GM21737 (cell line): ENCODE measurements at regions not wholly inside any gene's neighbourhood (a gene's known extent, or its start where the extent isn't known, plus 50 kb on each side); places are given as distances from the start of the nearest gene placed in this dataset.

ENCODE experiments used
- ATAC-seq: cut with Tn5 transposase; IDR thresholded peaks from one replicate; pipeline ENCODE4 v1.9.1; 2021; ENCODE audit warnings: mild to moderate bottlenecking, moderate library complexity; ENCODE audit not compliant: unreplicated experiment

DNA sequence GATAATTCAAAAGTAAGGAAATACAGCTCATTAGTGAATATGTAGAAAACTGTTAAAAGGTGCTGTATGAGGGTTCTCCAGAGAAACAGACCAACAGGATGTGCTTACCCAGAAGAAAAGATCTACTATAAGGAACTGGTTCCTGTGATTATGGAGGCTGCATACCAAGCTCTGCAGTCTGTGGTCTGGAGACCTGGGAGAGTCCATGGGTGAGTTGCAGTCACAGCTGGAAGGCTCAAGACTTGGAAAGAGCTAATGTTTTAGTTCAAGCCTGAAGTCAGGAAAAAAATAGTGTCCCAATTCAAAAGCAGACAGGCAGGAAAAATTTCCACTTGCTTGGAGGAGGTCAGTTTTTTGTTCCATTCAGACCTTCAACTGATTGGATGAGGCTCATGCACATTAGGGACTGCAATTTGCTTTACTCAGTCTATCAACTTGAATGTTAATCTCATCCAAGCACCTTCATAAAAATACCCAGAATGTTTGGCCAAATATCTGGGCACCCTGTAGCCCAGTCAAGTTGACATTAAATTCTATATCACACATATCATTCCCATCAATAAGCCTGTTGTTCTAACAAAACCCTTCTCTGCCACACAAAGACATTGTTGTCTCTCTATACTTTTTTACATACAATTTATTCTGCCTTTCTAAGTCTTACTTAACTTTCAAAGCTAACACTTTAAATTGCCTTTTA lies 197.9 kb upstream of the KLF6 start:
- no peak for ATAC-seq

DNA sequence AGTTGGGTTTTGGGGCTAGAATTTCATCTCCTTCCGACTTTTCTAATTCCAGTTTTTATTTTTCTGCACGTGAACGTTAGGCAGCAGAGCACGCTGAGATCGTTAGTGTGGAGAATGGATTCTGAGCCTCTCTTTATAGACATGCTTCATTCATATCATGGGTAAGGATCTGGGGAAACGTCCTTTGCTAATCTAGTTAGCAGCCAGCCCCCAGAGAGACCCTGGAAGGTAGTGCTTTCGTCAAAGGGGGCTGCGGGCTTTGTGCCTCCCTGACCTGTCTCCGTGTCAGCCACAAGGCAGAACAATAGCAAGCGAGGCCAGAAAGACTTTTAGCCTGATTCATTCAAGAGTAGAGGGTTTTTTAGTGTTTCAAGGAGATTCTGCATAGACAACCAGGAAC lies 196.3 kb upstream of the KLF6 start:
- ATAC-seq, result no peak

DNA sequence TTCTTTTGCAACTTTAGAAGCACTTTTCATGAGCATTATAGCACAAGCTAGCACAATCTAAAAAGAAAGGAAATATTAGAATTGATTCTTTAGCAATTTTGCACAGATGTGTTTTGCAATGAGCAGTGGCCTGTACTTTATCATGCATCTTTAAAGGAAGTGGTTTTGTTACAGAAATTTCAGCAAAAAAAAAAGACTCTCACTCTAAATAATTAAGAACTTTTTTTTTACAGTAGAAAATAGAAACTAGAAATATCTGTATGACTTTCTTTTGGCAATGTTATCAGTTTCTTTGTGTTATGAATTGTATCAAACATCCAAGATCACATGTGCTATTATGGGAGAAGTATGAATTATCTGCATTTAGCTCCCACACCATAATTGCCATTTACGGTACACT lies 195.7 kb upstream of the KLF6 start:
- ATAC-seq, result no peak

GRCh38 chr10:3980144-3980543 lies 195.1 kb upstream of the KLF6 start:
- ATAC-seq, result no peak

GRCh38 chr10:3978761-3979160 lies 193.8 kb upstream of the KLF6 start:
- ATAC-seq, result no peak

DNA sequence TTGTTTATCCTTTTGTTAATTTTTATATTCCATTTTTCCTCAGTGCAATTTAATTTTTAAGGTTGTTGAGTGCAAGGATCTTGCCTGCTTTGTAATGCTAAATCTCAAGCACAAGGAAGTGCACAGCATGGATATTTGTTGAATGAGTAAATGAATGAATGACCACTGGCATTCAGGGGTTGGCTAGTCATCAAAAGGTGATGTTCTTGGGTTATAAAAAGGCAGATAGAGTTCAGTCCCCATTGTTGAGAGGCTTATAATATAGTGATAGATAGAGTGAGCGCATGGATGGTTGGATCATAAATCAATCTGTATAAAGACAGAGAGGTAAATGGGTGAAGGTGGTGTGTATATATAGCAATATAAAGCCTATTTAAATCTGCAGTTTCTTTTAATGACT lies 193.2 kb upstream of the KLF6 start:
- ATAC-seq, result no peak

DNA sequence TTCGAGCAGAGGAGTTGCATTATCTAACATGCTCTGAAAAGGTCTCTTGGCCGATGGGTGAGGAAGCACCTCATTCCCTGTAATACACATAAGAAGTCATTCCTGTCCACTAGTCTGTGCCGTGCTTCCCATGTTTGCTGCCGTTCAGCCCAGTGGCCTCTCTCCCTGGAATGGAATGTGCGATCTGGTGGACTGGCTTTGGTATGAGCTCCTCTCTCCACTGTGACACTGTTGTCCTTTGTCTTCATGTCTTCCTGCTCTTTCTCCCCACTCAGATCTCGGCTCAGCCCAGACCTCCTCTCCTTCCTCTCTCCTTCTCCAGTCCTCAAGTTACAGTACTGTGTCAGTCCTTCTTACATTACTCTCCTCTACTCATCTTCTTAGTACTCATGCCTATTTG lies 192.8 kb upstream of the KLF6 start:
- ATAC-seq, result no peak

DNA sequence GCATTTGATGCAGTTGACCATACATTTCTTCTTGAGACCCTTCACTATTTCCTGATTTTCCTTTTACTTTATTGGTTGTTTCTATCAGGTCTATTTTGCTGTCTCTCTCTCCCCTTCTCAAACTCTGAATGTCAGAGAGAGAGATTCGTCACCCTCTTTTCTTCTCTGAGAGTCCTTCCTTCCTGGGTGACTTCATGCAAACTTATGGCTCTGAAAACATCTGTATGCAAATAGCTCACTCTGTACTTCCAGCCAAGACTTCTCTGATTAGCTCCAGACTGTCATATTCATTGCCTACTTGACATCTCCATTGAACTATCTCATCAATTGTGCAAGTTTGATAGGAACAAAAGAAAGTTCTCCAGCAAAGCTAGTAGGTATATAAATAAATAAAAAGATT lies 191.7 kb upstream of the KLF6 start:
- ATAC-seq, result no peak

DNA sequence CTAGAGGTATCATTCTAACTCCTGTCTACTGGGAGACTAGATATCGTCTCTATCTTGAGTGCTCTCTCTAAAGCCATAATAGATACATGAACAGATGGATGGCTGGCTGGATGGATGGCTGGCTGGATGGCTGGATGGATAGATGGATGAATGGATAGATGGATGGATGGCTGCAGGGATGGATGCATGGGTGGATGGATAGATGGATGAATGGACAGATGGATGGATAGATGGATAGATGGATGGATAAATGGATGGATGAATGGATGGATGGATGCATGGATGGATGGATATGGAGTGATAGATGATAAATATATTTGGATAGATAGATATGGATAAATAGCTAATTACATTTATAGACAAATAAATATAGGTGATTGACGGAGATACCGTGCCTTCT lies 191.2 kb upstream of the KLF6 start:
- ATAC-seq, result no peak

DNA sequence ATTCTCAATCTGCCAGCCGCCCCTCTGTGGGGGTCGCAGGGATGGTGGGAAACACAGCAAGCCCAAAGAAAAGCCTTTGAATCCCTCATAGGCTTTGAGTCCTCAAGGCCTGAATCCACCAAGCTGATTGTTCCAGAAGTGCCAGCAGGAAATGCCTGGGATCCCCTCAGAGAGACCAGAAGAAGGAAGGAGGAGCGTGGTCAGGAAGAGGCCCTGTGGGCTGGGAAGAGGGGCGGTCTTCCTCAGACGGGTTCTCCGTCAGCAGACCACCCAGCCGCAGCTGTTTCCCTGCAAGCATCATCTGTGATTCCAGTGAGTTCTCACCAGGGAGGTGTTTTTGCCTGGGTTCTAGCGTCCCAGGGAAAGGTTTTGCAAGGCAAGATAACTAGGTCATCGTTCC lies 190.0 kb upstream of the KLF6 start:
- no peak for ATAC-seq

- ATAC-seq, result no peak
Measured at GRCh38 chr10:3972460-3973301, 187.7 kb upstream of the KLF6 start.

DNA sequence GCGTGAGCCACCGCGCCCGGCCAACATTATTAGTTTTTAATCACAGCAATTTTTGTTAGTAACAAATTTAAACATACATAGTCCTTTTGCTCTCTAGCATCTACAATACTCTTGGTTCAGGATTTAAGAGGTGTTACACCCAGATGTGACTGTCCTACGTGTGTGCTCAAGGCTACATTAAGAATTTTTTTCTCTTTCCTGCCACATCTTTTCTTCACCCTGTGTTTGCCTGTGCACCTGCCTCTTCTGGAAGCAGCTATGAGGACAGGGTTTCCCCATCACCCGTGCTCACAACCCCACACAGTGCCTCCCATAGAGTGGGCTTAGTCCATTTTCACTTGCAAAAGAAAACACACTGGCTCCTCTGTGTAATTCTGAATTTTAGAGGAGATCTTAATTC lies 186.7 kb upstream of the KLF6 start:
- no peak for ATAC-seq

DNA sequence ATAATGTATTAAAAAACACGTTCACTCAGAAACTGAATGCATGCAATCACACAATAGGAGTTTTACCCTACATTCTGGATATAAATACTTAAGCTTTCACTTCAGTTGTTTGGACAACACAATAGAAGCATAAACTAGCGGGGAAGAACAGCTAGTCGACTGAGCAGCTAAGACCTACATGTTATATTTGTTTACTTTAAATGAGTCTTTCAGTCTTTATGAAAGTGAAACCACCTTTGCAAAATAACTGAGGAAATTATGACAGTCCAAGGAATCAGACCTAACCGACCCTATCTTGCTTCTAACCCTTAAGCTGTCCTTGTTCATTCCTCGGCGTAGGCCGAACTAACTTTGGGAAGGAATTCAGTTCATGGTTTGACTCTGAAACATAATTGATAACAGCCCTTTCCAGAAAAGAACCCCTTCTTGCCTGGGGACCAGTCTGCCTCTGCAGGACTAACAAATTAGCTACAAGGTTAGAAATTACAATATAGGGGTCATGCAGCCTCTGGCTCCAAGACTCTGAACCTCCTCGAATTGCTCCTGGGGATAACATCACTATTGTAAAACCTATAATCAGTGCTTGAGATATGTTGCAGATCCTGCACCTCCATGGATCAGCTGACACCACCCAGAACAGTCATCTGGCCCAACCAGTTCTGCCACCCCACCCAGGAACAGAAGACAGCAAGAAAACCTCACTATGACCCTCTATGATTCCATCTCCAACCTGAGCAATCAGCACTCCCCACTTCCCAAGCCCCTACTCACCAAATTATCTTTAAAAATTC lies 185.1 kb upstream of the KLF6 start:
- ATAC-seq, result no peak

- no peak for ATAC-seq
Measured at GRCh38 chr10:3968727-3969126, 183.7 kb upstream of the KLF6 start.

- no peak for ATAC-seq
Measured at GRCh38 chr10:3964516-3964915, 179.5 kb upstream of the KLF6 start.

DNA sequence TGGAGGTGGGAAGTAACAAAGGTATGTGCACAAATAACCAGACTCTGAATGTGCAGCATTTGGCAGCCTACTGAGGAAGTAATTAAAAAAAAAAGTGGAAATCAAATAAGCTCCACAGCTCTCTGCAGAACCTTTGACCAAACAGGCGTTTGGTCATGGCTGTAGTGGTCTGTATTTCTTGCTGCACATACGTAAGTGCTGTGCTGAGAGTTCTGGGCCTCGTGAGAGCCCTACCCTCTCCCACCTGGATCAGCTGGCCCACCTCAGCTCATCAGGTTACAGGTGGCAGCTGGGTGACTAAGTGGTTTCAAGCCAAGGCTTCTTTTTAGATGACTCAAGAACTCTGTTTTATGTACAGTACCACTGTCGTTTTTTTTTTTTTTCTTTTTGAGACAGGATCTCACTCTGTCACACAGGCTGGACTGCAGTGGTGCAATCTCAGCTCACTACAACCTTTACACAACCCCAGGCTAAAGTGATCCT lies 178.2 kb upstream of the KLF6 start:
- no peak for ATAC-seq

DNA sequence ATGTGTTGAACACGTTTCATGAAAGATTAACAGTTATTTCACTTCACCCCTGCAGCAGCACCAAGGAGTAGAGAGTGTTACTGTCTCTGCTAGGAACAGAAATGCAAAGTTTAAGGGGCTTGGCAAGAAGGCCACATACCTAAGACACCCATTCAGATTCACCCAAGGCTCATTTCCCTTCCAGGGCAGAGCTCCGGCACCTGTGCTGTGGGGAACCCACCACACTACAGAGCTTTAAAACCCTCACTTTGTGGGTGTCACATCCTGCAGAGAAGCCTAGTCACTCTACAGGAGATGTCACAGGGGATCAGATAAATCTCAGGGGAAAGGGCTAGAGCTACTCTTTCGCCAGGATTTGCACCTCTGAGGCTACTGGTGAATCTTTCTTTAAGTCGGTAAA lies 176.1 kb upstream of the KLF6 start:
- peak; percentile 93 for ATAC-seq

DNA sequence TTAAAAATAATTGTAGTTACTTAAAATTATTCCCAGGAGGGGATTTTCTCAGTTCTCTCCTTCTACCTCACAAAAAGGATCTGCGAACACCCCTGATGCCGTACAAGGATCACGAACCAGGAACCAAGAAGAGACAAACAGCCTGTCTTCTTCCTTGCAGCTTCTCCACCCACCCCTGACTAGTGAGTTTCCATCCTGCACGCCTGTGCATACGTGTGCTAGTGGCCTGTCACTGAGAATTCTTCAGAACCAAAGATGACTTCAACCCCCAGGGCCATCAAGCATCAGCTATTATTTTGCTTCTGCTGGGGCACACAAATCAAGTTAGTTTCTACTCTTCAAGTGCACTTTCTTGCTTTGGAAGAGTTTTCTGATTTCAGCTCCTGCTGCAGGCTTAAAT lies 175.5 kb upstream of the KLF6 start:
- ATAC-seq, result no peak

- ATAC-seq, result no peak
Measured at GRCh38 chr10:3959370-3960325, 174.6 kb upstream of the KLF6 start.

DNA sequence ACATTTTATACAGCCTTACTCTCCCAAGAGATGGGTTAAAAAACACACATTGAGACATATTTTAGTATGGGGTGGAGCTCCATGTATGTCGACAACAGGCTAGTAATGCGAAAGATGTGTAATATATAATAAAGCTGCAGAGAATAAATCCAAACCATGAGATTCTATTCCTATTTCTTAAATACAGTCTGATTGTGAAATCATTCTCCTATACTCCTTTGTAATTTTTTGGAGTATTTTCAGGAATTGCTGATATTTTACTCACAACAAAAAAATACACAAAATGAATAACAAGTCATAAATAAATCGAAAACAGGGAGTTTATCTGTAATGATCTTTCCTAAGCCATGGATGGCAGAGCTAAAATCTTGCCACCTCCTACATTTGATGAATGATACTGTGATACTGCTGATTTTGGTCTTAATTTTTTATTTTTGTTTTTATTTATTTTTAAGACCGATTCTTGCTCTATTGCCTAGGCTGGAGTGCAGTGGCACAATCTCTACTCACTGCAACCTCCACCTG lies 173.5 kb upstream of the KLF6 start:
- ATAC-seq, result no peak
